ENCODE measurements at regions not wholly inside any gene's neighbourhood (a gene's known extent, or its start where the extent isn't known, plus 50 kb on each side); places are given as distances from the start of the nearest gene placed in this dataset.

GRCh38 chr6:3520281-3521230, 63.7 kb upstream of the SLC22A23 start:
- no peak for TF ChIP-seq CTCF (IDR thresholded peaks at IDR 0.05; ENCODE audit: control extremely low read depth, extremely low read depth, low read depth, missing control alignments)
- POLR2A ChIA-PET: no interaction called here
- CTCF ChIA-PET: interaction anchor here (1.0 to 1.5 kb wide), 2 partner anchors 9 kb away, joined by 3 read pairs; no protein-coding TSS in a partner anchor
- DNase-seq (ENCODE audit: extremely low spot score): no peak

- TF ChIP-seq CTCF (IDR thresholded peaks at IDR 0.05; ENCODE audit: control extremely low read depth, extremely low read depth, low read depth, missing control alignments): no peak
- POLR2A ChIA-PET: no interaction called here
- CTCF ChIA-PET: interaction anchor here (1.2 kb wide), 1 partner anchor 12 kb away, joined by 4 read pairs; no protein-coding TSS in a partner anchor
- DNase-seq (ENCODE audit: extremely low spot score): no peak
Measured at GRCh38 chr6:3518356-3519190, 61.7 kb upstream of the SLC22A23 start.

GRCh38 chr6:3517350-3517749, 60.5 kb upstream of the SLC22A23 start:
- POLR2A ChIA-PET: no interaction called here

GRCh38 chr6:3516092-3516491, 59.2 kb upstream of the SLC22A23 start:
- DNase-seq (ENCODE audit: extremely low spot score): no peak
- ChIA-PET CTCF (interaction anchor here (1.1 kb wide), 1 partner anchor 18 kb away, joined by 3 read pairs; no protein-coding TSS in a partner anchor), POLR2A (no interaction called here)
- no peak for TF ChIP-seq CTCF (IDR thresholded peaks at IDR 0.05; ENCODE audit: control extremely low read depth, extremely low read depth, low read depth, missing control alignments)

More at GRCh38 chr6:3517350-3517749, 60.5 kb upstream of the SLC22A23 start:
- TF ChIP-seq CTCF (IDR thresholded peaks at IDR 0.05; ENCODE audit: control extremely low read depth, extremely low read depth, low read depth, missing control alignments): no peak
- no peak for DNase-seq (ENCODE audit: extremely low spot score)
- CTCF ChIA-PET: no interaction called here

- ChIA-PET CTCF (interaction anchor here (1.1 kb wide), 1 partner anchor 18 kb away, joined by 3 read pairs; no protein-coding TSS in a partner anchor), POLR2A (no interaction called here)
- no peak for DNase-seq (ENCODE audit: extremely low spot score)
- TF ChIP-seq CTCF (IDR thresholded peaks at IDR 0.05; ENCODE audit: control extremely low read depth, extremely low read depth, low read depth, missing control alignments): no peak
Measured at GRCh38 chr6:3515669-3516068, 58.8 kb upstream of the SLC22A23 start.

GRCh38 chr6:3513416-3513815, 56.6 kb upstream of the SLC22A23 start:
- ChIA-PET POLR2A (no interaction called here), CTCF (no interaction called here)
- no peak for TF ChIP-seq CTCF (IDR thresholded peaks at IDR 0.05; ENCODE audit: control extremely low read depth, extremely low read depth, low read depth, missing control alignments)
- no peak for DNase-seq (ENCODE audit: extremely low spot score)
